Pons (tissue), 1 donor: ENCODE measurements at regions not wholly inside any gene's neighbourhood (a gene's known extent, or its start where the extent isn't known, plus 50 kb on each side); places are given as distances from the start of the nearest gene placed in this dataset.

ENCODE experiments used
- DNase-seq: peaks from one replicate; pipeline ENCODE4 v3.0.0-alpha.2; 2016; ENCODE audit warnings: low spot score

- DNase-seq = no peak
Observed at GRCh38 chr2:237270520-237270919, 143.4 kb downstream of the COL6A3 start.

- DNase-seq = no peak
Observed at GRCh38 chr2:237271698-237272652, 142.0 kb downstream of the COL6A3 start.
